ENCODE measurements at regions not wholly inside any gene's neighbourhood (a gene's known extent, or its start where the extent isn't known, plus 50 kb on each side); places are given as distances from the start of the nearest gene placed in this dataset.
"Not testable (repeated sequence)": the region's sequence is repeated elsewhere in the genome, so short reads cannot be mapped to it uniquely, and the experiment has no call there.

DNA sequence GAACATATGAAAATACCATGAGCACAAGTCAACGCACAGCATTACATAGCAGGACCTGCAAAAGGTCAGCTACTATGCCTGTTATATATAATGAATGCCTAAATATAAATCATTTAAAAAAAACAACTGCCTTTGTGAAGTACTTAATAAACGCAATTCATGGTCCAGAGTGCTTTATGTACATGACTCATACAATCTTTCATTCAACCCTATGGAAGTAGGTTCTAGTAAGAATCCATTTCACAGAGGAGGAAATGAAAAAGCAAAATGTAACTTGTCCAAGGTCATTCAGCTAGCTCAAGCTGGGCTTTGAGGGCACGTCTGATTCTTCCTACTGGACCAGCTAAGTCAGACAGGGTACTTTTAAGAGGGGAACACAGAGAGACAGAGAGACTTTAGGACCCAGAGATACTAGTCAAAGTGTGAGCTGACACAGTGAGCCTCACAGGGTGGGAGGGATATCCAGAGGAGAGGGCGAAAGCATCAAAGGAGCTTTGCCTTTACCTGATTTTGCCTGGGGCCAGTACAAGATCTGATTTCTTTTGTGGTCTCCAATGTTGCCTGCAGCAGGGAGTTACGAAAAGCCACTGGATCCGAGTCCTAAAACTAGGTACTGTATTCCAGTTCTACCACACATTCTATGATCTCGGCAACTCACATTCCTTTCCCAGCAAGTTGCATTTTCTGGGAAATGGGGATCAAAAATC lies 83.4 kb upstream of the ZFHX3 start:
- no peak for DNase-seq

DNA sequence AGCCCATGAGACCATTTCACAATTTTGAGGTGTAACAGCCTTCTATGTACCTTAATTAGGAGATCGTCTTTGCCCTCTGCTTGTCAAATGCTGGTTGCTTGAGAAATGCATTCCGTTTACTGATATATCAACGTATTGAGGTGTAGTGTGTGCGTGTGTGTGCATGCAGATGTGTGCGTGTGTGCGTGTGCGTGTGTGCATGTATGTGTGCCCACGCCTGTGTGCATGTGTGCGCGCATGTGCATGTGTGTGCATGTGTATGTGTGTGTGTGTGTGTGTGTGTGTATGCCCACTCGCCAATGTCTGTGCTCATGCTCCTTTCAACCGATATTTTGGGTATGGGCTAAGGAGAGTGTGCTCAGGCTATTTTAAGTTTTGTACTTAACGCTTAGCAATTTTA lies 81.5 kb upstream of the ZFHX3 start:
- no peak for DNase-seq

DNA sequence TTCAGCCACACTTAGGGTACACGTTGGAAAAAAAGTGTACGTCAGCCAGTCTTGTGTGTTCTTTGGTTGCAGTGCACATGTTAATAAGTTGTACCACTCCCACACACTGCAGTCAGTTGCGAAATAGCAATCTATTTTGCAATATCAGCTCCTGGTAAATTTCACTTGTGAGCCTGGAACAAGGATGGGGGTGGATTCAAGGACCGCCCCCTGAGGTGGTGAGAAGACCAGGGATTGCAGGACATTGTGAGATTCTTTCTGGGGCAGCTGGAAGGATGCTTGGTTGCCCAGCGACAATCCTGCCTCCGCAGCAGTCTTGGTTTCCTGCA lies 78.6 kb upstream of the ZFHX3 start:
- DNase-seq: no peak

DNA sequence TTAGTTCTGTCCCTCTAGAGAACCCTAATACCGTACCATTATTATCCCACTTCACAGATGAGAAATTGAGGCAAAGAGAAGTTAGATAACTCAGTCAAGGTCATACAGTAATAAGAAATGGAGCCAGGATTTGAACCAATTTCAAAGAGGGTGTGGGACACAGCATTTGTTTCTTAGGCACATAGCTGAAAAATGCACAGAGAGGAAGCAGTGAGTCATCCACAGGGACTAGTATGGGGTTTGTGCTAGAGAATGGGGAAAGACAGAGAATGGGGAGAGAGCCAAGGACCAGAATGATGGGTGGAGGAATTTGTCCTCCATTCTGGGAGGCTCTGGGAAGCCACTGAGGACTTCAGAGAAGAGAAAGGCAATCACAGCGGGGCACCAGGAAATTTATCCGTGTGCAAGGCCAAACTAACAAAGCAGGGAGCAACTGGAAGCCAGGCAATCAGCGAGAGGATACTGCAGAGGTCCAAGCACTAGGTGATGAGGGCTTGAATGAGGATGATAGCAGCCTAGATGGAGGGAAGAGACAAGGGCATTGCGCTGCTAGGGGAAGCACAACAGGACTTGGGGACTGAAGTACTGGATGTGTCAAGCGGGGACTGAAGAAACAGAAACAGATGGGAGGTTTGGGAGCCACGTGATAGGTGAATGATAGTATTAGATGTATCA lies 78.1 kb upstream of the ZFHX3 start:
- no peak for DNase-seq

DNA sequence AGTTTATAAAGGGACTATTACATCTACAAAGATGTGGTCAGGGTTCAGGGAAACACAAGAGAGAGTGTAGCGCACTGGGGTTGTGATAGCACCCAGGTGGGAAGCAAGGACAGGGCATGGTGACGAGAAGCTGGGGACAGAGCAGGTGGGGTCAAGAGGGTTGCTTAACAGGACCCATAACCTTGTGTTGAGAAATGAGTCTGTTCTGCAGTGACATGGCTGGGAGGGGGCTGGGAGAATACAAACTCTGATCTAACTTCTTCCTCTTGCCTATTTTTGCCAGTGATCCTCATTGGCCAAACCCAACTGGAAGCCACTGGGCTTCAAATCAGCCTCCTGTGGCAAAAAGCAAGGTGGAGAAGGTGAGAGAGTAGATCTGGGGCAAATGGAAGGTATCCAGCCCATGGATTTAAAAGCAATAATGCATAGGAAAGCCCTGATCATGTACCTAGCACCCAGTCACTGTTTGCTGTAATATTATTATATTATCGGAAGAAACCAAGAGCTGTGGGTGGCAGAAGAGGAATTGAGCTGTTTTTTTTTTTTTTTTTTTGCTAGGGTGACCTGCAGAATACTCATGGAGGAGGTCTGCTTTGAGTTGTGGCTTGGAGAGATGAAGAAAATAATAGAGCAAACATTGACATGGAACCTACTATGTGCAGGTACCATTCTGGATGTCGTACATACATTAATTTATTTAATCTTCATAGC lies 76.9 kb upstream of the ZFHX3 start:
- no peak for DNase-seq

DNA sequence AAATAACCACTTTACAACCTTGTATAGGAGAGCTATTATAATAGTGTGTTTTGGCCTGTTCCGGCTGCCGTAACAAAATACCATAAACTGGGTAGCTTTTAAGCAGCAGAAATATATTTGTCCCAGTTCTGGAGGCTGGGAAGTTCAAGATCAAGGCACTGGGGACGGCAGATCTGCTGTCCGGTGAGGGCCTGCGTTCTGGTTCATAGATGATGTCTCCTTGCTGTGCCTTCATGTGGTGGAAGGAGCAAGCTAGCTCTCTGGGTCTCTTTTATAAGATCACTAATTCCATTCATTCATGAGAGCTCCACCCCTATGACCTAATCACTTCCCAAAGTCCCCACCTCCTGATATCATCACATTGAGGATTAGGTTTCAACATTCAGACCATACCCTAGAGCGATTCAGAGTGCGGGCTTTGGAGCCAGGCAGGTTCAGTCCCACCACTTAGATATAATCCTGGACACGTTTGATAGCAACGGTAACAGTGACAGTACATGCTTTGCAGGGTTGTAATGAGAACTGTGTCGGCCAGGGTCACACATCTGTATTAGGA lies 76.2 kb upstream of the ZFHX3 start:
- no peak for DNase-seq

DNA sequence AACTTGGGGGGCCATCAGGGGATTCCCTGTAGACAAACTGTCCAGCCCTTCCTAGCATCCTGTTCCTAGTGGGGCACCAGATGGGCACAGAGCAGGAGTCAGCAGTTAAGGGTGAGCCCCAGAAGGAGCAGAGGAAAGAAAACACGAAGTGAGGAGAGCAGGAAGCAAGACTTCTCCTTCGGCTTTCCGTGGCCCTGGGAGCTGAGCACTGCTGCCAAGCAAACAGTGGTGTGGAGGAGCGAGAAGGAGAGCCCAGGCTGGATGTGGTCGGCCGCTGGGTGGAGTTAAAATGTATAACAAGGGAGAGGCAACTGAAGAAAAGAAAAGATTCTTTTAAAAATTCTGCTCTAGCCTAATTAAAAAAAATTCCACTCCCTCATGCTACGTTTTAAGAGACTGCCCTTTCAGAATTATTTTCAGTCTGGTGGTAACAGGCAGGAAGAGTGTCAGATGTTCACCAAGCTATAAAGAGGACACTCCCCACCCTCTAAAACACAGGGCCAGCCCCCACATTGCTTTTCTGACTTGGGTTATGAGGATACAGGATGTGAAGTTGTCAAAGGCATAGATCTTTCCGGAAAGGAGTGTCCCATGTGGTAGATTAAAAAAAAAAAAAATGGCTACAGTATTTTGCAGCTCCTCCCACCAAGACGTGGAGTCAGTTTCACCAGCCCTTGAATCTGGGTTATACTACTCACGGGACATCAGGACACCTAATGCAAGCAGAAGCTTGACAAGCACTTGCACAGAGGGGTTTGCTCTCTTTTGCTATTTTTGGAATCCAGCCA lies 74.9 kb upstream of the ZFHX3 start:
- no peak for DNase-seq

DNA sequence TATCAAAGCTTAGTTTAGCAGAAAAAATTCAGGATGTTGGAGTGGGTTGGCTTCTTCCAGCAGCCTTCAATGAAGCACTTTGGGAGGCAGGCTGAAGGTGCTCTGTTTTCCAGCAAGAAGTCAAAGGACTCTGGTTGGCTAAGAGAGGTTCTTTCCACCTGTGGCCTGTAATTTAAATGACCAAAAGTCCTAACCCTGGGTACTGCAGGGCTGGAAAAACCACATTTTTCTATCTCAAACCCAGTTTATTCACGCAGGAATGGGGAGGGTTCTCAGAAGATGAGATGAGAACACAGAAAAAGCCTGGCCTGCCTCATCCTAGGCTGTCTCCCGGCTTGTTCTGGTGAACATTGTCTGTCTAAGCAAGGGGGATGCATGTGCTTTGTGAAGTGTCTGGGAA lies 68.6 kb upstream of the ZFHX3 start:
- DNase-seq: no peak

DNA sequence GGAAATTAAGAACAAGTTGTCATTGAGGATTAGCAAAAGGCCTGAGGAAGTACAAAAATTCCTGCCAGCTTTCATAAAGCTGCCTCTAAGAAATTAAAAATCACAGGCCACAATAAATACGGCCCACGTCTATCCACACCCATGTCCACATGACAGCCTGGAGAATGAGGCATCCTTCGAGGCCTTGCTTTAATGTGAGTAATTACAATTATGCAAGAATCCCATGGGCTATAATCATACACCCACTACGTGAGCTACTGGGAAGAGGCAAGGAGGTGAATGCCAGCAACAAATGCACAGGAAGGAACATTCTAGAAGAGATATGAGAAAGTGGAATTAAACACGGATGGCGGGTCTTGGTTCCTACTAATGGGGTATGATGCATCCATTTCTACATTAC lies 65.4 kb upstream of the ZFHX3 start:
- DNase-seq: no peak

DNA sequence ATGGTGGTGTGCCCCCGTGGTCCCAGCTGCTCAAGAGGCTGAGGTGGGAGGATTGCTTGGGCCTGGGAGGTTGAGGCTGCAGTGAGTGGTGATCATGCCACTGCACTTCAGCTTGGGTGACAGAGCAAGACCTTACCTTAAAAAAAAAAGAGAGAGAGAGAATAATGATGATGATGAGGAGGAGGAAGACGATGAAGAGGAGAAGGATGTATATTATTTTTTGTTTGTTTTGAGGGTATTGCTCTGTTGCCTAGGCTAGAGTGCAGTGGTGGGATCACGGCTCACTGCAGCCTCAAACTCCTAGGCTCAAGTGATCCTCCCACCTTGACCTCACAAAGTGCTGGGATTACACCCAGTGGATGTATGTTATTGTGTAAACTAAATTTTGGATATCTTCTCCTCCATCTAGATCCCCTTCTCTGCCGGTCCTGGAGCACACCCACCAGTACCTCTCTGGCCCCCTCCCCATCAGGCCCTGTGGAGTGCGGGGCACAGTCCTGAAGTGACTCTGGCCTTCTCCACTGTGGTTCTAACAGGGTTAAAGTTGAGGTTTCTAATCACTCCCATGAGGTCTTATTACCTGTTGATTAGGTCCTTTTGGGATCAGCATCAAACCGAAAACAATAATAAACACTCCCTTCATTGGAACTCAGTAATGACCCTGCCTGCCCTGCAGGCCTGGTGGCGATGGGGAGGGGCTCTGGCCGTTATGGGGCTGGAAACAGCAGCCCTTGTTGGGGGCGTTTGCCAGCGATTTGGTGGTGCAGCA lies 60.5 kb upstream of the ZFHX3 start:
- DNase-seq: no peak

DNA sequence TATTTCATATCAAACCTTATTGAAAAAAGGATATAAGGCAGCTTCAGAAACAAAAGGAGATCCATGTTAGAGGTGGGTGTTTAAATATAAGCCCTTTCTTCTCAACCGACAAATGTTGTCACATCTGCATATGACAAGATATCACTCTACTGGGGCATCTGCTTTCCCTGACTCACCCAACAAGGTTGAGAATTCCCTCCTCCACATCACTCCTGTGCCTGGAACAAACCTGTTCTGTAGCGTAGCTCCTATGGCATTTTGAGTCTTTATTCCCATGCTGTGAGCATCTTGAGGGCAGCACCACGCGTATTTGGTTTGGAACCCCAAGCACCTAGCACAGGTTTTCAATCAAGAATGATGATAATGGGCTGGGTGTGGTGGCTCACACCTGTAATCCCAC lies 59.4 kb upstream of the ZFHX3 start:
- DNase-seq: no peak

DNA sequence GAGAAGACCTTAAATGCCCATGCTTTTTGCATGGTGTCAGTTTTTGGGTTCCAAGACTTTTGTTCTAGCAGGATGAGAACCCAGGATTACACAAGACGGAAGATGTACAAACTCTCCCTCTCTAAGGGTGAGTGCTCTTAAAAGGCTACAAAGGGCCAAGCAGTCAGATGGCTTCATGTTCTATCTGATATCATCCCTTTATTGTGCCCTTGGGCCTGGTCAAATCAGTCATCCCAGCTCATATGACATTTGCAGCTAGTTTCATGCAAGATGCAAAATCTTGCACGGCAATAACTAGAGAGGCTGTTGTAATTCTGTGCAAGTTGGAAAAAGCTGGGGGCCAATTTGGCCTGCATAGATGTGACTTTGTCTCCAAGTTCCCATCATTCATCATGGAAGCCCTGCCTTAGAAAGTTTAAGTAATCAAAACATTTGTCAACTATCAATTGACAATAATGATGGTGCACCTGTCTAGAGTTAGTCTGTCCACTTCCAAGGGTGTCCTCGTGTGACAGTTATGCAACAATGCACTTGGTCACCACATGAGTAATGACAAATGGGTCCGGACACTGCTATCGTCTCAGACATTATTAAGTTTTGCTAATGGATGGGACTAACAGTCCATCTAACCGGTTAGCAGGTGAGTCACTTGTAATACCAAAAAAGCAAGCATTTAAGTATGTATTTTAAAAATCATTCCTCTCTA lies 58.6 kb upstream of the ZFHX3 start:
- no peak for DNase-seq

DNA sequence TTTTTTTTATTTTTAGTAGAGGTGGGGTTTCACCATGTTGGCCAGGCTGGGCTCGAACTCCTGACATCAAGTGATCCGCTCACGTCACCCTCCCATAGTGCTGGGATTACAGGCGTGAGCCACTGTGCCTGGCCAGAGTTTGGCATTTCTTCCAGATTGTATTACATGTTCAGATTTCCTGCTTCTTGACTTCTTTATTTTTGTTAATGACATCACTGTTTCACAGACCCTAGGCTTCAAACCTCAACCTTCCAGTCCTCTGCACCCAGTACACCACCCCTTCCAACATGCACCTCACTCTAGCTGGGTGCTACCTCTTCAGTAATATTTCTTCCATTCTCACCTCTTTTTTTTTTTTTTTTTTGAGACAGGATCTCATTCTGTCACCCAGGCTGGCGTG lies 53.6 kb upstream of the ZFHX3 start:
- no peak for DNase-seq

DNA sequence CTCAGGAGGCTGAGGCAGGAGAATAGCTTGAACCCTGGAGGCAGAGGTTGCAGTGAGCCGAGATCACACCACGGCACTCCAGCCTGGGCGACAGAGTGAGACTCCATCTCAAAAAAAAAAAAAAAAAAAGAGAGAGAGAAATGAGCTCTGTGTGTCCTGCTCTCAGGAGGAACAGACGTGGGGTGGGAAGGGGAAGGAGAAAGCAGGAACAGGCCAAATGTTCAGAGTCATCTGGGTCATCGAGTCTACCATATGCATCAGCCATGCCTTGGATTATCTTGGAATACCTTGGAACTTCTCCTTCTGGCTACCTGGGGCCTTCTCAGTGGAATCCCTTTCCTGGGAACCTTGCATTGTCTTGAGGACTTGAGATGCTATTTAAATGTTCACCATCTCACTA lies 51.7 kb upstream of the ZFHX3 start:
- DNase-seq: not testable (repeated sequence)
